Mucosa of descending colon (tissue), 3 donors: ENCODE measurements at regions not wholly inside any gene's neighbourhood (a gene's known extent, or its start where the extent isn't known, plus 50 kb on each side); places are given as distances from the start of the nearest gene placed in this dataset.

ENCODE experiments used
- ATAC-seq: fragments of 200-7000 bp; cut with Tn5 transposase; one replicate; pipeline ENCODE4 v1.9.1; 2020; ENCODE audit warnings: mild to moderate bottlenecking, moderate library complexity
- DNase-seq, 3 donors: peaks; one replicate each; pipeline ENCODE4 v3.0.0-alpha.2; 2020
- H3K36me3 ChIP-seq: fragments of 200-600 bp; one replicate; pipeline ENCODE4 v1.8.0; 2021; ENCODE audit warnings: low read depth, mild to moderate bottlenecking
- H3K4me1 ChIP-seq: fragments of 200-600 bp; one replicate; pipeline ENCODE4 v1.8.0; 2021; ENCODE audit warnings: low read depth, mild to moderate bottlenecking
- H3K4me3 ChIP-seq: fragments of 200-600 bp; one replicate; pipeline ENCODE4 v1.8.0; 2021; ENCODE audit warnings: mild to moderate bottlenecking
- H3K9me3 ChIP-seq: fragments of 200-600 bp; one replicate; pipeline ENCODE4 v1.8.0; 2021; ENCODE audit warnings: mild to moderate bottlenecking
- intact Hi-C, 2 donors: fragments of 100-400 bp; cut with DNase I in 1 of 2; cut with micrococcal nuclease in 1 of 2; formaldehyde crosslinking; loops; one replicate each; pipeline versions ENCODE4 v1.11.0 to v1.11.1; 2022; cut with DNase I, micrococcal nuclease
- TF ChIP-seq, protein P1 (sequence below): fragments of 200-600 bp; IDR thresholded peaks from one replicate; pipeline ENCODE4 v1.8.0; 2022; ENCODE audit warnings: antibody characterized with exemption, mild to moderate bottlenecking
- donor health status: DM: no; HTN: no; CAD: no; lungs with moderate emphysema.
- donor health status: DM: no; HTN: no; CAD: no.
- donor health status: DM: no; HTN: yes; CAD: no.

GRCh38 chr14:101370593-101371569 is 190.4 kb upstream of the DIO3 start:
- Histone ChIP-seq H3K9me3 (no peaks in the 10 kb centered on the region), H3K4me3 (no peak overlapping the region), H3K4me1 (no peaks in the 10 kb centered on the region), H3K36me3 (no peaks in the 10 kb centered on the region)
- intact Hi-C loops, result no loop called here
- no peak for ATAC-seq
- TF ChIP-seq, protein P1, sequence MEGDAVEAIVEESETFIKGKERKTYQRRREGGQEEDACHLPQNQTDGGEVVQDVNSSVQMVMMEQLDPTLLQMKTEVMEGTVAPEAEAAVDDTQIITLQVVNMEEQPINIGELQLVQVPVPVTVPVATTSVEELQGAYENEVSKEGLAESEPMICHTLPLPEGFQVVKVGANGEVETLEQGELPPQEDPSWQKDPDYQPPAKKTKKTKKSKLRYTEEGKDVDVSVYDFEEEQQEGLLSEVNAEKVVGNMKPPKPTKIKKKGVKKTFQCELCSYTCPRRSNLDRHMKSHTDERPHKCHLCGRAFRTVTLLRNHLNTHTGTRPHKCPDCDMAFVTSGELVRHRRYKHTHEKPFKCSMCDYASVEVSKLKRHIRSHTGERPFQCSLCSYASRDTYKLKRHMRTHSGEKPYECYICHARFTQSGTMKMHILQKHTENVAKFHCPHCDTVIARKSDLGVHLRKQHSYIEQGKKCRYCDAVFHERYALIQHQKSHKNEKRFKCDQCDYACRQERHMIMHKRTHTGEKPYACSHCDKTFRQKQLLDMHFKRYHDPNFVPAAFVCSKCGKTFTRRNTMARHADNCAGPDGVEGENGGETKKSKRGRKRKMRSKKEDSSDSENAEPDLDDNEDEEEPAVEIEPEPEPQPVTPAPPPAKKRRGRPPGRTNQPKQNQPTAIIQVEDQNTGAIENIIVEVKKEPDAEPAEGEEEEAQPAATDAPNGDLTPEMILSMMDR, result no peak
- DNase-seq, result no peak

DNA sequence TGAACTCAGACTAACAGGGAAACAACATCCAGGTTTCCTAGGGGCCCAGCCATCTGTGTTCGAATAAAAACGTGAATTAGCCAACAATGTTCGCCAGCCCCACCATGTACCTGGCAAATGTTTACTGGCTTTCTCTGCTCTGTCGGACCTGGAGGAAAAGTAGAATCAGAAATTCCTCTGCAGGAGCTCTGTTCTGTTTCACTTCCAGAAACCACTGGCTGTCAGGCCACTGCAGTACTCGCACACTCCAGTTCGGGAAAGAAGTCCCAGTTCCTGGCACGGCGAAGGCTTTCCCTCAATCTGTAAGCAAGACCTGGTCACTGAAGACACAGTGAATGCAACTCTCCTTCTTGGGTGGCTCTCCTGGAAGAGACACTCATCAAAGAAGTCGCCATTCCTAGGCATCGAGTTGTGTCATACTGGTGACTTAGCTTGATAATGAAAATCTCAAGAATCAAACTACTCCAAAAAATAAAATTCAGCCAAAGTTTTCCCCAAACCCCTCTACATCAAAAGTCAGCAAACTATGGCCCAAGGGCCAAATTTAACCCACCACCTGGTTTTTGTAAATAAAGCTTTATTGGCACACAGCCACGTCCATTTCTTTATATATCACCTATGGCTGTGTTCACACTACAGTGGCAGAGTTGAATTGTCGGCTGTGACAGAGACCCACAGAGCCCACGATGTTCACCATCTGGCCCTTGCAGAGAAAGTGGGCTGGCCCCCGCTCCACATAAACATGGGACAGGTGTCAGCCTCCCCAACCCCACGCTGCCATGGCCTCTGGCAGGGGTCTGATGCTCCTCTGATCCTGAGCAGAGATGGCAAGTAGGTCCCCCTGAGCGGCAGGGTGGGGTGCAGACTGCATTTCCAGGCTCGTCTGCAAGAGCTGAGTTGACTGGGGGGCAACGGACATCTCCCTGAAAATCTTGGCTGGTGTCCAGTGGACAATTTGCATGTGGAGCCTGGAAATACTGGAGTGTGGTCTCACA is 189.2 kb upstream of the DIO3 start:
- no peak for ATAC-seq
- DNase-seq, result no peak
- Histone ChIP-seq H3K4me1 (no peaks in the 10 kb centered on the region), H3K36me3 (no peaks in the 10 kb centered on the region), H3K4me3 (no peak overlapping the region), H3K9me3 (no peaks in the 10 kb centered on the region)
- intact Hi-C loops, result no loop called here
- TF ChIP-seq, protein P1, result no peak

DNA sequence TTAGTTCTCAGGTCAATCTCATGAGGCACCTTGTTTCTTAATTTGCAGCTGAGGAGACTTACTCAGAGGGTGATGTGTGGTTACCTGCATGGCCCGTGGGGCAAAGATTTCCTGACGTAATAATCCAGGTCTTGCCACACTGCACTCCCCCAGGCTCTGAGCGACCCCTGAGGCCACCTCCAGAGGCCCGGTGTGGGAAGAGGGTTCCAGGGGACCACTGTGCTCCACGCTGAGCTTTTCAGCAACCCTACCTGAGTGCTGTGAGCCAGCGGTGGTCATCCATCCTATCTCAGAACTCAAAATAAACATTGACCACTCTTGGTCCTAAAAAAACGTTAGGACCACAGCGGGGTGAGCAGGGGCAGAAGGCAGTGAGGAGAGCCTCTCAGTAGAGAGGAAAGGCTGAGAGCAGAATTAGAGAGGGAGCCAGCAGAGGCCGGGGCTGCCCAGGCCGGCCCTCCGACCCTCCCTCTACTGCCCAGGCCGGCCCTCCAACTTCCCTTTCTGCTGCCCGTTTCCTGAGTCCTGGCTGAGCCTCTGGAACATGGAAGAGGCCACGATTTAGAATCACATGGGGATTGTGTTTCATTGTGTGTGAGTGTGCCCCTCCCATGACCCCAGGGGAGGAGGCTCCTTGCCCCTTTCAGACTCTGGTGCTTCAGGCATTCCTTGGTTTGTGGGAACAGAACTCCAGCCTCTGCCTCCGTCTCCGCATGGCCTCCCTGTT is 188.2 kb upstream of the DIO3 start:
- ATAC-seq, result no peak
- TF ChIP-seq, protein P1, result no peak
- no peak overlapping the region for H3K4me3 ChIP-seq
- H3K4me1 ChIP-seq, result no peaks in the 10 kb centered on the region
- intact Hi-C loops, result no loop called here
- no peak for DNase-seq
- no peaks in the 10 kb centered on the region for H3K9me3 ChIP-seq
- H3K36me3 ChIP-seq, result no peaks in the 10 kb centered on the region

GRCh38 chr14:101373690-101374295 is 187.5 kb upstream of the DIO3 start:
- intact Hi-C loops, result no loop called here
- no peaks in the 10 kb centered on the region for H3K36me3 ChIP-seq
- ATAC-seq, result no peak
- TF ChIP-seq, protein P1, result no peak
- no peaks in the 10 kb centered on the region for H3K9me3 ChIP-seq
- no peak overlapping the region for H3K4me3 ChIP-seq
- no peak for DNase-seq
- no peaks in the 10 kb centered on the region for H3K4me1 ChIP-seq
